GM21390 (cell line): ENCODE measurements at regions not wholly inside any gene's neighbourhood (a gene's known extent, or its start where the extent isn't known, plus 50 kb on each side); places are given as distances from the start of the nearest gene placed in this dataset.
"Not testable (repeated sequence)": the region's sequence is repeated elsewhere in the genome, so short reads cannot be mapped to it uniquely, and the experiment has no call there.

Experiments
- ATAC-seq: cut with Tn5 transposase; IDR thresholded peaks from one replicate; pipeline ENCODE4 v1.9.1; 2021; ENCODE audit not compliant: unreplicated experiment

- ATAC-seq, result no peak
Observed at GRCh38 chr5:18652404-18653215, 1018.4 kb downstream of the TAF11L14 start.

- no peak for ATAC-seq
Observed at GRCh38 chr5:18653216-18653752, 1019.0 kb downstream of the TAF11L14 start.

GRCh38 chr5:18660511-18660910, 1026.3 kb downstream of the TAF11L14 start:
- ATAC-seq, result no peak

- ATAC-seq, result no peak
Observed at GRCh38 chr5:18662231-18662630, 1028.0 kb downstream of the TAF11L14 start.

GRCh38 chr5:18674212-18674611, 1040.0 kb downstream of the TAF11L14 start:
- ATAC-seq, result not testable (repeated sequence)

GRCh38 chr5:18675041-18675440, 1040.8 kb downstream of the TAF11L14 start:
- ATAC-seq, result no peak

- ATAC-seq, result no peak
Observed at GRCh38 chr5:18686253-18686652, 1052.0 kb downstream of the TAF11L14 start.

- no peak for ATAC-seq
Observed at GRCh38 chr5:18687429-18687828, 1053.2 kb downstream of the TAF11L14 start.

GRCh38 chr5:18699681-18700080, 1065.4 kb downstream of the TAF11L14 start:
- ATAC-seq, result no peak

- ATAC-seq, result no peak
Observed at GRCh38 chr5:18702821-18703220, 1068.6 kb downstream of the TAF11L14 start.

GRCh38 chr5:18712936-18713485, 1078.8 kb downstream of the TAF11L14 start:
- ATAC-seq, result no peak

- ATAC-seq, result peak; percentile 53
Observed at GRCh38 chr5:18720002-18720401, 1085.7 kb downstream of the TAF11L14 start.

- ATAC-seq, result no peak
Observed at GRCh38 chr5:18732556-18733479, 1098.6 kb downstream of the TAF11L14 start.

- ATAC-seq, result no peak
Observed at GRCh38 chr5:18736051-18736398, 1101.8 kb downstream of the TAF11L14 start.

GRCh38 chr5:18736736-18737135, 1102.5 kb downstream of the TAF11L14 start:
- ATAC-seq, result not testable (repeated sequence)

- ATAC-seq, result no peak
Observed at GRCh38 chr5:18740301-18740700, 1106.0 kb downstream of the TAF11L14 start.

GRCh38 chr5:18742830-18743229, 1108.6 kb downstream of the TAF11L14 start:
- no peak for ATAC-seq

- ATAC-seq, result no peak
Observed at GRCh38 chr5:18744441-18744840, 1110.2 kb downstream of the TAF11L14 start.

GRCh38 chr5:18745042-18745987, 1111.1 kb downstream of the TAF11L14 start:
- ATAC-seq, result peak; percentile 36

- peak; percentile 68 for ATAC-seq
Observed at GRCh38 chr5:18745988-18746615, 1111.8 kb downstream of the TAF11L14 start.
